KG1 (cell line): ENCODE measurements at regions not wholly inside any gene's neighbourhood (a gene's known extent, or its start where the extent isn't known, plus 50 kb on each side); places are given as distances from the start of the nearest gene placed in this dataset.
A peak's percentile ranks its signal among the peaks of the same experiment; 100 is the strongest.
"Not testable (repeated sequence)": the region's sequence is repeated elsewhere in the genome, so short reads cannot be mapped to it uniquely, and the experiment has no call there.

ENCODE experiments used
- DNase-seq: peaks from one replicate; lab custom pipeline; 2025; lab: John Stamatoyannopoulos, UW

DNA sequence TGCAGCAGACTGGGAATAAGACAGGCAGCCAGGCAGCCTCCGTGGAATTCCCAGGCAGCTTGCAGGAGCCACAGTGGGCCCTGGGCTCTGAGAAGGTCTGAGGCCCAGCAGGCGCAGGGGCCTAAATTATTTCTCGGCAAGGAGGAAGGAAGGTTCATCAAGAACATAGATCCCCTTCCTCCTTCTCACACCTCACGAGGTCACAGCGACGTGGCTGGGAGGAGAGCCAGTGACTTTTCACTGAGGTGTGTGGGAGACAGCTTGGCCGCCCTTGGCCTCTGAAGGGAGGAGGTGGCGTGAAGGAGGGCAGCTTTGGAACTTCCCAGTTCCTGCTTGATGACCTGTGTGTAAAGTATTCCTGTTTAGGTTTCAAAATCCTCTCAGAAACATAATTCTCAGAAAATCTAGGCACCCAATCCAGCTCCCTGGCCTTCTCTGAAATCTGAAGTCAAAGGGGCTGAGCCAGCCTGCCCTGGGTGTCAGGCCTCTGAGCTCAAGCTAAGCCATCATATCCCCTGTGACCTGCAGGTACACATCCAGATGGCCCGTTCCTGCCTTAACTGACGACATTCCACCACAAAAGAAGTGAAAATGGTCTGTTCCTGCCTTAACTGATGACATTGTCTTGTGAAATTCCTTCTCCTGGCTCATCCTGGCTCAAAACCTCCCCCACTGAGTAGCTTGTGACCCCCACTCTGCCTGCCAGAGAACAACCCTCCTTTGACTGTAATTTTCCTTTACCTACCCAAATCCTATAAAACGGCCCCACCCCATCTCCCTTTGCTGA is 161.0 kb downstream of the ADRA2C start:
- DNase-seq = not testable (repeated sequence)

DNA sequence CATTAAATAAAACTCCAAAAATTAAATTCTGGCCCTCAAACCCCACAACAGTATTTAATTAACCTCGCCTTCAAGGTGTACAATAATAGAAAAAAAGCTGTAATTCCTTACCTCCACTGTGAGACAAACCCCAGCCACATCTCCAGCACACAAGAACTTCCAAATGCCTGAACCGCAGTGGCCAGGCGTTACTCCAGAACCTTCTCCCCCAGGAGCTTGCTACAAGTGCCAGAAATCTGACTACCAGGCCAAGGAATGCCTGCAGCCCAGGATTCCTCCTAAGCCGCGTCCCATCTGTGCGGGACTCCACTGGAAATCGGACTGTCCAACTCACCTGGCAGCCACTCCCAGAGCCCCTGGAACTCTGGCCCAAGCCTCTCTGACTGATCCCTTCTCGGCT is 163.2 kb downstream of the ADRA2C start:
- DNase-seq = not testable (repeated sequence)

DNA sequence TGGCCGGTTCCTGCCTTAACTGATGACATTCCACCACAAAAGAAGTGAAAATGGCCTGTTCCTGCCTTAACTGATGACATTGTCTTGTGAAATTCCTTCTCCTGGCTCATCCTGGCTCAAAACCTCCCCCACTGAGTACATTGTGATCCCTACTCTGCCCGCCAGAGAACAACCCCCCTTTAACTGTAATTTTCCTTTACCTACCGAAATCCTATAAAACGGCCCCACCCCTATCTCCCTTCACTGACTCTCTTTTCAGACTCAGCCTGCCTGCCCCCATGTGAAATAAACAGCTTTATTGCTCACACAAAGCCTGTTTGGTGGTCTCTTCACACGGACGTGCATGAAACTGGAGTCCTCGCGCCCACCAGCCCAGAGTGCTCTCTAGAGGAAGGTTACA is 166.5 kb downstream of the ADRA2C start:
- not testable (repeated sequence) for DNase-seq

DNA sequence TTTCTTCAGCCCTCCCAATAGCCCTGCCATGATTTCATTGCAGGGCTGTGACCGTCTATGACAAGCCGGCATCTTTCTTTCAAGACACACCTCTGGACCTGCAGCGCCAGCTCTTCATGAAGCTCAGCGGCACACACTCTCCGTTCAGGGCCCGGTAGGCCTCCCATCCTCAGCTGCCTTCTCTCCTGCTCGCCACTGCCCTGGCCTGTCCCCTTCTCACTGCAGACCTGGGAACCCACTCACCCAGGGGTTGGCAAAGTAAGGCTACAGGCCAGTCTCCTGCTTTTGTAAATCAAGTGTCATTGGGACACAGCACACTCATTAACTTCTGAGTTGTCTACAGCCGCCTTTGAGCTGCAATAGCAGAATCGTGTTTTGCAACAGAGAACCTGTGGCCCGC is 169.2 kb downstream of the ADRA2C start:
- DNase-seq = not testable (repeated sequence)

DNA sequence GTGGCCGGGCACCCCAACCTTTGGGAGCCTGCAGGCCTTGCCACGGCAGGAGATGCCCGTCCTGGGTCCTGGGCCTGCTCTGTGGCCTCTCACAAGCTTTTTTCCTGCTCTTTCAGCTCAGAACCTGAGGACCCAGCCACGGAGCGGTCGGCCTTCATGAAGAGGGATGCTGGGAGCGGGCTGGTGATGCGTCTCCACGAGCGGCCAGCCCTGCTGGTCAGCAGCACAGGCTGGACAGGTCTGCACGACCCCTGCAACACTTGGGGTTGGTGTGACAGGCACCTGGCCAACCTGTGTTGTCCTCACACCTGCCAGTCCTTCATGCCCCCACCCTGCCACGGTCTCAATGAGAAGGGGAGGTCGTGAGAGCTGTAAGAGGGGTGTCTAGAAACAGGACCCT is 170.0 kb downstream of the ADRA2C start:
- DNase-seq = no peak

DNA sequence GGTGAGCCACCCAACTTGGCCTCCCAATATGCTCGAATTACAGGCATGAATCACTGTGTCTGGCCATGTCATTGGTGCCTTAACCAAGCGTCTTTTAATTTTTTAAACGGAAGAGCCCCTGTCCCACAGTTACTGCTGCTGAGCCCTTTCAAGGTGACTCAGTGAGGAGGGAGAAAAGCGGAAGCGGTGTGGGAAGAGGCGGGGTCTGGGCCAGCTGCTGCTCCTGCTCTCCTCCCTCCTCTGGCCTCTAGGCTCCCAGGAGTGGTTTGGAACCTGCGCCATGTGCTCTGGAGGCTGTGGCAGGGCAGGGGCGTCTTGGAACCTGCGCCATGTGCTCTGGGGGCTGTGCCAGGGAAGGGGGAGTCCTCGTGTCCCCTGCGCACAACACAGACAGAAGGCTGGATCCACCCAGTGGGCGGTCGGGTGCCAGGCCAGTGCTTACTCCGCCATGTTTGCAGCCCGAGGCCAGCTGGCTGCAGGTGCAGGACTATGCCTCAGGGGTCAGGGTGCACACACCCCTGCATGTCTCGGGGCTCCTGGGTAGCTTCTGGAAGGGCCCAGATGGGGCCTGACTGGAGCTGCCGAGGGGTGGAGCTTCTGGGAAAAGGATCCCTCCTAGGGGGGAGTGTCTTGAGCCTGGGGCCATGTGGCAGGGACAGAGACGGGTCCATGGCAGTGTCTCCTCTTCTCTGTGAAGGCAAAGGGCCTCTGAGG is 171.8 kb downstream of the ADRA2C start:
- DNase-seq = not testable (repeated sequence)

DNA sequence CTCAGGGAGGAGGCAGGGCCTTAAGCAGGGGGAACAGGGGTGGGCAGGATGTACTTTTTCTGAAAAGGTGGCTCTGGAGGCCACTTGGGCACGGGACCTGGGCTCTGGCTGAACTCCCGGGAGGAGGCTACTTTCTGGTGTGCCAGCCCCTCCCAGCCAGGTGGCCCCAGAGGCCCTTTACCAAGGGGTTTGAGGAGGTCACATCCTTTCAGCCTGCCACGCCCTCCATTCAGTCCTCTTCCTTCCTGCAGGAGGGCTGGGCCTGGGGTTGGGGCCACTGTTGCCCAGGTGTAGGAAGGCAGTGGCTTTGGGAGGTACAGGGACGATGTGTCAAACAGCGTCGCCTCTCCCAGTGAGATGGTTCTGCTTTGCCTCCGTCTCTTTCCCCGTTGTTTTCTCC is 172.5 kb downstream of the ADRA2C start:
- not testable (repeated sequence) for DNase-seq

DNA sequence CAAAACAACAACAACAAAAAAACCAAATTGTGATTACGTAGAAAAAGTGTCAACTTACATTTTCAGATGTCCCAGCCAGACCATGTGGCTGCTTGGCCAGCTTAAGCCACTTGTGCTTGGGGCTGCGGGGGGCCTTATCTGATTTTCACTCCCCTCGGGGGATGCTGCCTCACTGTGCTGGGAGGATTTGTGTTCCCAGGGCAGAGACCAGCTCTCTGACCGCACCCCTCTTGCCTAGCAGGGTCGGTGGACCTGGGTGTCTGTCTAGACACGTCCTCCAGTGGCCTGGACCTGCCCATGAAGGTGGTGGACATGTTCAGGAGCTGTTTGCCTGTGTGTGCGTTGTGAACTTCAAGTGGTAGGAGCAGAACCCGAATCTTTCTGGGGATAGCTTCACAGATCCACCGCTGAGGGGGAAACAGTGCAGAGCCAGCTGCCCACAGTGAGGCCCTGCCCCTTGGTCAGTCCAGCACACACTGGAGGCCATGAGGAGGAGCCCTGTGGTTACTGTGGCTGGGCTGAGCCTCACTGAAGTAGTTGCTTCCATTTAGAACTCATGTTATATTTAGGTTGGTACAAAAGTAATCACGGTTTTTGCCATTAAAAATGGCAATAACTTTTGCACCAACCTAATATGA is 173.9 kb downstream of the ADRA2C start:
- DNase-seq = not testable (repeated sequence)

DNA sequence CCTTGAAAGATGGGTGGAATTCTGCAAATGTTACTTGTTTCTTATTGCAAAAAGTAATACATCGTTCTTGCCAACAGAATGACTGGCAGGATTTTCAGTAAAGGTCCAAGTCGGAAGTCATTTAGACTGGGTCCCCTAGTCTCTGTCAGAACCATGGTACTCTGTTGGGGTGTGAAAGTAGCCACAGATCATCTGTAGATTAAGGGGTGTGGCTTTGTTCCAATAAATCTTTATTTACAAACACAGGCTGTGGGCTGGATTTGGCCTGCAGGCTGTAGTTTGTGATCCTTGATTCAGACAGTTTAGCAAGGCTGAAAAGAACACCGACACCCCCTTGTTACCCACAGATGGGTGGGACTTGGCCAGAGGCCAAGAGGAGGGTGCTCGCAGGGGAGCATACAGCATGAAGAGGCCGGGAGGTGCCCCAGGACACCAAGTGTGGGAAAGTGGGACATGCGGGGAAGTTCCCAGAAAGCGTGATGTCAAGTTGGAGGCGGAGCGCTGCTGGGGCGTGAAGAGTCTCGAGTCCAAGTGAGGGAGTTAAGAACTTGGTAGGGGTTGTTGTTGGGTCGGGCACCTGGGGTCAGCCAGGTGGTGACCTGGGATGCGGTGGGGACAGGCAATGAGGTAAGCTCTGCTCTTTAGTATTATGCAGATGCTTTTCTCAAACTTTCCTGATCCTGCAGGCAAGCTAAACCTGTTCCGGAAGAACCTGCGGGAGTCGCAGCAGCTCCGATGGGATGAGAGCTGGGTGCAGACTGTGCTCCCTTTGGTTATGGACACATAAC is 175.7 kb downstream of the ADRA2C start:
- DNase-seq = not testable (repeated sequence)

DNA sequence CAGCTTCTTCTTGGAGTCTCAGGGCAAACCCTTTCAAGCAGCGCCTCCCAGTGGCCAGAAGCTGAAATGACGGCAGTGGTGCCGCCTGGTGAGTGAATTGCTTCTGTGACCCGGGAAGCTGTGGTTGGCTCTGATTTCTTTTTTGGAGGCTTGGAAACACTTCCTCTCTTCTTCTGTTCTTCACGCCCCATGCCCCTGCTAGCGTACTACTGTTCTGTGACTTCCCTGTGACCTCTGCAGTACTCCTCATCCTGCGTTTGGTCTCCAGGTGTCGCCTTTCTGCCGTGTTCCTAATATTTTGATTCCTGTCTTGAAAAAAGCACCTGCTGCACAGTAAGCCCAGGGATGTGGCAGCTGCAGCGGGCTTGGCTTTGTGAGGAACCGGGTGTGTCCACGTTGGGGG is 176.4 kb downstream of the ADRA2C start:
- peak; percentile 0 for DNase-seq

DNA sequence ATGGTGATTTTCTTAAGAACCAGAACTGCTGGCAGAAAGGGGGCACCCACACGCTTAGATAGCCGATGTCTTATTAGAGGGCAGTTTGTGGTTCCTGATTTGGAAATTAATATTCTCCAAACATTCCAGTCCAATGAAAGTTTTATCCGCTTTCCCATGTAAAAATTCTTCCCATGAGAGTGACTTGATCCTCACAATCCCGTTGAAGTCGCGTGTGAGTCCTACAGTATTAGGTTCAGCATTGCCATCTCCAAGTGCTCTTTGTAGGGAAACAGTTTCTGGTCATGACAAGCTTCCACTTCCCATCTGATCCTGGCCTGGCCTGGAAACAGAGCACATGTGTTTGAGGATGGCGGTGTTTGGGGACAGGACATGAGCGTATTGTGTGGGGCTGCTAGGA is 176.9 kb downstream of the ADRA2C start:
- DNase-seq = not testable (repeated sequence)

DNA sequence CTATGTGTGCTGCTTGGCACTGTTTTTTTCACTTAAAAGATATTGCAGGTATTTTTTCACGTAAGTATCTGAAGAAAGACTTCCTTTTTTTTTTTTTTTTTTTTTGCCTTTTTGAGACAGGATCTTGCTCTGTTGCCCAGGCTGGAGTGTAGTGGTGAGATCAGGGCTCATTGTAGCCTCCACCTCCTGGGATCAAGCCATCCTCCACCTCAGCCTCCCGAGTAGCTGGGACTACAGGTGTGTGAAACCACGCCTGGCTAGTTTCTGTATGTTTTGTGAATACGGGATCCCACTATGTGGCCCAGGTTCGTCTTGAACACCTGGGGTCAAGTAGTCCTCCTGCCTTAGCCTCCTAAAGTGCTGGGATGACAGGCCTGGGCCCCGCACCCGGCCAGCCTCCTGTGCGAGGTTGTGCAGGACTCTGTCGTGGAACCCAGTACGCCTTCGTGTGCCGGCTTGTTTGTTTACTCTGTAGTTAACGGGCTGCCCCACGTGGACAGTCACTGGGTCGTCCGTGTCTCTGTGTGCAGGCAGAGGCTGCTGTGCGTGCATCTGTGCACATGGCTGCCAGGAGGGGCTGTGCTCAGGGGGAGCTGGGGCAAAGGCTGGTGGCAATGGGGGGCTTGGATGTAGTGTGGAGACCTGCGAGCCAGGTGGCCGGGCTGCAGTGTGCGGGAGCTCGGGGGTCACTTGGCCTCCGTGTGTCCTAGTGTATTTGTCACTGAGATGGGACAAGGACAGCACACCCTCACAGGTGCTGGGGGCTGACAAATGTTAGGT is 179.5 kb downstream of the ADRA2C start:
- no peak for DNase-seq

DNA sequence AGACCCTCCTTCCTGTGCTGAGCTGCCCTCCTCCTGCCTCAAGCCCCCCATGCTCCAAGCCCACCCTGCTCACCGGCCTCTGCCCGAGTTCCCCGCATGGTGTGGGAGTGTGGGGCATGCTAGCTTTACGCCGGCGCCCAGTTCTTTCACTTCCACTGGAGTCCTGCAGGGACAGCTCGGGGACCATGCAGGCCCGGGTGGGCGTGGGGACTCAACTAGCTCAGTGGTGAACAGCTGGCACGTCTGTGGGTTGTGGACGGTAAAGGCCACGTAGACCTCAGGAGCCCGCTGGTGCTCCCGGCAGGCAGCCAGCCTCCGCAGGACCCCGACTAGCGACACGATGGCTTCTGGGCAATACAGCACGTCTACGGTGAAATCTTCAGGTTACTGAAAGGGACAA is 180.4 kb downstream of the ADRA2C start:
- not testable (repeated sequence) for DNase-seq

DNA sequence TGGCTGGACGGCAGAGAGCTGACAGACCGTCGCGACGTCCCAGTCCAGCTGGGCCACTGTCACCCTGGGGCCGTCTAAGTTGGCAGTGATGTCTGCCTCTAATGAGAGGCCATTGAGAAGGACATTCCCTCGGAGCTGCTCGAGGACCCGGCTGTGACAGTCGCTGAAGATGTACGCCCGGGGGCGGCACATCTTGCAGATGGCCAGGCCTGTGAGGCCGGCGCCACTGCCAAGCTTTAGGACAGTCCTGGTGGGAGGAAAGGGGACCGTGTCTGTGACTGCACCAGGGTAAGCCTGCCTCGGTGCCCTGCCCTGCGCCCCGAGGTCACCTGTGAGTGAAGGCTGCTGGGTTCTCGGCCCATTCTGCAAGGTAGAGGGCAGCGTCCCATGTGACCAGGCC is 181.6 kb downstream of the ADRA2C start:
- DNase-seq = not testable (repeated sequence)

DNA sequence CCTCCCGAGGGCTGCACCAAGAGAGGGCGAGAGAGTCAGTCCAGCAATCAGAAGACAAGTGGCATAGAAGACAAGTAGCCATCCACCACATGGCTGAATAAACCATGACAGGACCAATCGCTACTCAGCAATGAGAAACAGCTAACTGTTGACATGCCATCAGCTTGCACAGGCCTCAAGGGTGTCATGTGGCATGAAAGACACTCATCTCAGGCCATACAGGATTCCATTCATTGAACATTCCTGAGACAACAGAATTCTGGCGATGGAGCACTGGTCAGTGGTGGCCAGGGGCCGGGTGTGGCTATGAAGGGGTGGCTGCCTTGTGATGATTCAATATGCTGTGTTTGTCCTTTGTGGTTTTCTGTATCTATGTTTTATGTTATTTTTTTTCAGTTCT is 182.0 kb downstream of the ADRA2C start:
- not testable (repeated sequence) for DNase-seq

DNA sequence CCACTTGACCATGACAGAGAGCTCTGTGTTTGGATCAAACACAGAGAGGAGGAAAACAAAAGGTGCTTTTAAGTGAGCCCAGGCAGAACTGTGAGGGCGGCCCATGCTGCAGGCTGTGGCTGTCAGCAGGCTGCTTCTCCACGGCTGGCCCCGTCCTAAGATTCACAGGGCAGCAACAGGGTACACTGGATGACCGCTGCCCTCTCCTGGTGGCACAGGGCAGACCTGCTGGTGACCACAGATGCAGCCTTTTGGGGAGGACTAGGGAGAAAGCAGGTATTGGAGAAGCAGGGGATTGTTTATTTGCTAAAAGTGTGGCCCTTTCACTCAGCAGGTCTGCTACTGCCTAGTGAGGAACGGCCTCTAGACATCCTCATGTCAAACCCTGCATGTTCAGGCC is 183.7 kb downstream of the ADRA2C start:
- DNase-seq = not testable (repeated sequence)

DNA sequence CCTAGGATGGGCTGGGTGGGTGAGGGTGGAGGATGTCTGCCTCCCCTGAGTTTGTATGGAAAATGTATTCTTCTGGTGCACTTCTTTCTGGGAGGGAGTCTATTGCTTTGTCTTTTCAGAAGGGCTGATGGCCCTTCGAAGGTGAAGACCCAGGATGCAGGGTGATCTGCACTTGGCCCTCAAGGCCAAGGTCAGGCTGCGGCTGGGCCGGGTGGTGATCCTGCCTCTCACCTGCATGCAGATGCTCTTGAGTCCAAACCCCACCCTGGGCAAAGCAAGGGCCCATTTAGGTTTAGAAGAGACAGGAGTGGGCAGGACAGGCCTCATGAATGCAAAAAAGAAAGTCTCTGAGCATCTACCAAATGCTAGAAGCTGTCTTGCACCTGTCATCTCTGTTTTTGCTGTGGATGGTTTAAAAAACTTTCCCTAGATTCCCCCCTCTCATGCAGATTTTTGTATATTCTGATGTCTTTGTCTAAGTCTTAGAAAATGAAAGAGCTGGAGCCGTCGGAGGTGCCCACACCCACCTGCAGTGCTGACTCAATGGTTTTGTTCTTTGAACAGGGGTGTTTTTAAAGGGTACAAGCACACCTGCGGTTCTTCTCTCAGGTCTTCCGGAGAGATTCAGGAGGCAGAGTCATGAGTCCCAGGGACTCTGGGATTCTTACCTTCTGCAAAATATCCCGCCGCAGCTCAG is 186.4 kb downstream of the ADRA2C start:
- not testable (repeated sequence) for DNase-seq

DNA sequence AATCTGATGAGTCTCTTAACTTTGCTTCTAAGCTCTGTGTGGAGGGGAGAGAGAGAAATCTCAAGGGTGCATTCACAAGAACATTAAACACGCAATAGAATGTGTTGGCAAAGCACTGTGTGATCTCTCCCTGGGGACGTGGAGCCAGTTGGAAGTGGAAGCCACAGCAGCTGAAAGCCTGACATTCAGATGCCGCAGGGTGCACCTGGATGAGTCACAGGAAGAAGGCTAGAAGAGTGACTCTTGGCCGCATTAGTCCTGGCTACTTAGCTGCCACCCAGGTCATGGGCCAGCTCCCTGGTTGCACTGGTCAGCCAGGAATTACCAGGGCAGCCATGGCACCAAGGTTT is 186.9 kb downstream of the ADRA2C start:
- not testable (repeated sequence) for DNase-seq

DNA sequence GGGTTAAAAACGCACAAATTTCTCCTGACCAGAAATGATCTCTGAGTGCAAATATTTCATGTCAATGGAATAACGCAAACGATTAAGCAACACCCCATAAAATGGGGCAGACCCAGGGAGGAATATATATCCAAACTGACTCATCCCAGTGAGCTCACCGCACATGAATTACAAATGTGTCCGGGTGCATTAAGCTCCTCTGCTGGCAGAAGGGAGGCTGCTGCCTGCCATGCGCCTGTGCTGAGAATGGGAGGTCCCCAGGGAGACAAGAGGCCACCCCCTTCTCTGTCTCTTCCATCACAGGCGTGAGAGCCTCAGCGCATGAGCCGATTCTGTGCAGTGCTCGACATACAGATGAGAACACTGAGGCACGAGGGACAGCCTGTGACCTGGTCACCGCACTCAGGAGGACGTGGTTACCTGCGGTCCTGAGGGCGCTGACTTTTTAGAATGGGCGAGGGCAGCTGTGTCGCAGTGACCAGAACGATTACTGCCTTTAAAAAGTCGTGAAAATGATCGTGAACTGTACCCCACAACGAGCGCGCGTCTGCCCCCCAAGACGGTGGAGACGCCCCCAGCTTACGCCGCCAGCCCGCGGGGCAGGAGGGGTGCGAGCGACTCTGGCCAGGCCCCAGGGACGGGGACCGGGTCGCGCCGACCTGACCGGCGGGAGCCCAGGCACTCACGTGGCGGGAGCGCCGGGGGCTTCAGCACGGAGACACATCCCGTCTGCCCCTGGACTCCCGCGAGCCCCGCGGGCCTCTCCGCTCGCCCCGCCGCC is 188.5 kb downstream of the ADRA2C start:
- peak; percentile 33 for DNase-seq
